ENCODE measurements at regions not wholly inside any gene's neighbourhood (a gene's known extent, or its start where the extent isn't known, plus 50 kb on each side); places are given as distances from the start of the nearest gene placed in this dataset.

GRCh38 chr18:59959073-59959472 lies 59.3 kb downstream of the PMAIP1 start:
- TF ChIP-seq CTCF (IDR thresholded peaks at IDR 0.05) (no peak), POLR2A (IDR thresholded peaks at IDR 0.05) (no peak), POLR2AphosphoS5 (IDR thresholded peaks at IDR 0.05) (no peak)

Measured in prostate gland (tissue), 2 donors.